ENCODE measurements at regions not wholly inside any gene's neighbourhood (a gene's known extent, or its start where the extent isn't known, plus 50 kb on each side); places are given as distances from the start of the nearest gene placed in this dataset.

DNA sequence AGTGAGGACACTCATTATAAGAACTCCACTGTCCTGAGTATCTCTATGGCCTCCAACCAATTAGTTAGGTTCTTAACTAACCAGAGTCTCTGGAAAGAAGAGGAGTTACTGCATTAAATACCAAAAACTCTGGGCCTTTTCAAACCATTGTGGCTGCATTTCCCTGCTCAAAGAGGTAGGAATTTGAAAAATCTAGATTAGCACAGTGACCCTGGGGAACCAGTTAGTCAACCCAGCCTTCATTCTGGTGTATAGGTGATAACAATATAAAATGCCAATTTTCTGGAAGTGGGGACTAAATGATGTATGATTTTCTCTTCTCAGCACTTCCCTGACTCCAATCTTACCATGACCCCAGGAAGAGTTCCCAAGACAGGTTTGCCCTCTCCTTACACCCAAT, 287.8 kb upstream of the SETBP1 start:
- no peaks in the 10 kb centered on the region for H3K27me3 Mint-ChIP-seq
- no peaks in the 10 kb centered on the region for H3K9me3 ChIP-seq (ENCODE audit: control extremely low read depth in 1 of 3, control insufficient read depth in 2 of 3, insufficient read depth in 1 of 3, low read length in 2 of 3)
- ChIA-PET CTCF (no interaction called here), POLR2A (no interaction called here)
- no peak overlapping the region for H3K4me3 ChIP-seq (ENCODE audit: control extremely low read depth in 1 of 5, extremely low read depth in 1 of 5, insufficient read depth in 1 of 5, low read depth in 2 of 5, low read length in 4 of 5)
- H3K36me3 ChIP-seq (replicated peaks in 1 of 2; ENCODE audit: control extremely low read depth in 1 of 2, control insufficient read depth in 1 of 2, extremely low read depth in 1 of 2, insufficient read depth in 2 of 2, low read length in 1 of 2), result no peaks in the 10 kb centered on the region
- H3K4me1 Mint-ChIP-seq, result peaks cover 2% of the 10 kb centered on the region
- TF ChIP-seq EZH2 (IDR thresholded peaks at IDR 0.05; ENCODE audit: borderline replicate concordance, insufficient read depth, low read depth, low read length, poor library complexity, severe bottlenecking), result no peak
- TF ChIP-seq, protein P1, sequence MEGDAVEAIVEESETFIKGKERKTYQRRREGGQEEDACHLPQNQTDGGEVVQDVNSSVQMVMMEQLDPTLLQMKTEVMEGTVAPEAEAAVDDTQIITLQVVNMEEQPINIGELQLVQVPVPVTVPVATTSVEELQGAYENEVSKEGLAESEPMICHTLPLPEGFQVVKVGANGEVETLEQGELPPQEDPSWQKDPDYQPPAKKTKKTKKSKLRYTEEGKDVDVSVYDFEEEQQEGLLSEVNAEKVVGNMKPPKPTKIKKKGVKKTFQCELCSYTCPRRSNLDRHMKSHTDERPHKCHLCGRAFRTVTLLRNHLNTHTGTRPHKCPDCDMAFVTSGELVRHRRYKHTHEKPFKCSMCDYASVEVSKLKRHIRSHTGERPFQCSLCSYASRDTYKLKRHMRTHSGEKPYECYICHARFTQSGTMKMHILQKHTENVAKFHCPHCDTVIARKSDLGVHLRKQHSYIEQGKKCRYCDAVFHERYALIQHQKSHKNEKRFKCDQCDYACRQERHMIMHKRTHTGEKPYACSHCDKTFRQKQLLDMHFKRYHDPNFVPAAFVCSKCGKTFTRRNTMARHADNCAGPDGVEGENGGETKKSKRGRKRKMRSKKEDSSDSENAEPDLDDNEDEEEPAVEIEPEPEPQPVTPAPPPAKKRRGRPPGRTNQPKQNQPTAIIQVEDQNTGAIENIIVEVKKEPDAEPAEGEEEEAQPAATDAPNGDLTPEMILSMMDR (IDR thresholded peaks at IDR 0.05), result no peak
- ATAC-seq (ENCODE audit: low read depth) (no peak), DNase-seq (no peak)
- H4K20me1 ChIP-seq (ENCODE audit: control insufficient read depth, insufficient read depth, low read length, poor library complexity, severe bottlenecking), result no peaks in the 10 kb centered on the region
- H3K4me2 ChIP-seq (replicated peaks; ENCODE audit: low read depth, low read length, poor library complexity, severe bottlenecking), result no peak overlapping the region
- H3K27me3 ChIP-seq (replicated peaks in 1 of 4; ENCODE audit: control extremely low read depth in 1 of 4, control insufficient read depth in 3 of 4, insufficient read depth in 4 of 4, low read length in 3 of 4), result no peaks in the 10 kb centered on the region
- no peaks in the 10 kb centered on the region for H3K79me2 ChIP-seq (ENCODE audit: control insufficient read depth, insufficient read depth, low read length)
- H3K27ac Mint-ChIP-seq, result no peak overlapping the region
- H3K4me3 Mint-ChIP-seq, result no peak overlapping the region
- no peak overlapping the region for H2AFZ ChIP-seq (ENCODE audit: insufficient read depth, low read depth, low read length, poor library complexity, severe bottlenecking)
- no peaks in the 10 kb centered on the region for H3K9me3 Mint-ChIP-seq (ENCODE audit: insufficient read depth)
- H3K4me1 ChIP-seq (ENCODE audit: control insufficient read depth in 2 of 2, insufficient read depth in 2 of 2, low read length in 2 of 2), result no peaks in the 10 kb centered on the region
- no peak overlapping the region for H3K9ac ChIP-seq (ENCODE audit: low read length)
- intact Hi-C loops (cut with micrococcal nuclease), result no loop called here
- no peak overlapping the region for H3K27ac ChIP-seq (ENCODE audit: low read length in 2 of 2)

DNA sequence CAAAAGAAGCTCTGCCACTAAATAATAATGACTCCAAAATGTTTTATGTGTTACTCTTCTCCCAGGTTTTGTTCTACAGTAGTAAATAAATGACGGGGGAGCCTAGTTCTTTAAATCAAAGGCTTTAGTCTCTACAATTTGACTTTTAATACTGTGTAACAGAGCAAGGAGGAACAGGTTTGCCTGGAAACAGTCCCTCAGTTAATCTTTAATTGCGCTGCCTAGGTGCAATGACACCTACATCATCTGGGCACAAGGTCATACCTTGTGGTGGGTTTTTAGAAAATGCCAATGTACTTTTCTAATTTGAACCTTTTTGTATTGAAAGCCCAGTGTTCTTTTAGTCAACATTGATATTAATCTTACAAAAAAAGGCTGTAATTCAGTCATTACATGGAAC, 287.3 kb upstream of the SETBP1 start:
- Histone ChIP-seq H3K27ac (ENCODE audit: low read length in 2 of 2) (no peak overlapping the region), H3K27me3 (replicated peaks in 1 of 4; ENCODE audit: control extremely low read depth in 1 of 4, control insufficient read depth in 3 of 4, insufficient read depth in 4 of 4, low read length in 3 of 4) (no peaks in the 10 kb centered on the region), H3K4me1 (ENCODE audit: control insufficient read depth in 2 of 2, insufficient read depth in 2 of 2, low read length in 2 of 2) (no peaks in the 10 kb centered on the region), H3K4me2 (replicated peaks; ENCODE audit: low read depth, low read length, poor library complexity, severe bottlenecking) (no peak overlapping the region), H3K9me3 (ENCODE audit: control extremely low read depth in 1 of 3, control insufficient read depth in 2 of 3, insufficient read depth in 1 of 3, low read length in 2 of 3) (no peaks in the 10 kb centered on the region), H2AFZ (ENCODE audit: insufficient read depth, low read depth, low read length, poor library complexity, severe bottlenecking) (no peak overlapping the region), H3K36me3 (replicated peaks in 1 of 2; ENCODE audit: control extremely low read depth in 1 of 2, control insufficient read depth in 1 of 2, extremely low read depth in 1 of 2, insufficient read depth in 2 of 2, low read length in 1 of 2) (no peaks in the 10 kb centered on the region), H3K4me3 (ENCODE audit: control extremely low read depth in 1 of 5, extremely low read depth in 1 of 5, insufficient read depth in 1 of 5, low read depth in 2 of 5, low read length in 4 of 5) (no peak overlapping the region), H3K9ac (ENCODE audit: low read length) (no peak overlapping the region), H3K79me2 (ENCODE audit: control insufficient read depth, insufficient read depth, low read length) (no peaks in the 10 kb centered on the region), H4K20me1 (ENCODE audit: control insufficient read depth, insufficient read depth, low read length, poor library complexity, severe bottlenecking) (no peaks in the 10 kb centered on the region)
- CTCF ChIA-PET, result no interaction called here
- Mint-ChIP-seq H3K27ac (no peak overlapping the region), H3K4me3 (no peak overlapping the region), H3K27me3 (no peaks in the 10 kb centered on the region), H3K4me1 (peaks cover 2% of the 10 kb centered on the region), H3K9me3 (ENCODE audit: insufficient read depth) (no peaks in the 10 kb centered on the region)
- intact Hi-C loops (cut with micrococcal nuclease), result no loop called here
- no CpG with 5 or more reads among the region's 2 CpGs for WGBS (ENCODE audit: insufficient coverage)
- no peak for ATAC-seq (ENCODE audit: low read depth)
- POLR2A ChIA-PET, result no interaction called here
- no peak for DNase-seq
- TF ChIP-seq EZH2 (IDR thresholded peaks at IDR 0.05; ENCODE audit: borderline replicate concordance, insufficient read depth, low read depth, low read length, poor library complexity, severe bottlenecking), result no peak
- TF ChIP-seq, protein P1 (IDR thresholded peaks at IDR 0.05), result no peak

All from B cell (primary cell).